KMS-11 (cell line): ENCODE measurements at regions not wholly inside any gene's neighbourhood (a gene's known extent, or its start where the extent isn't known, plus 50 kb on each side); places are given as distances from the start of the nearest gene placed in this dataset.
"Not testable (repeated sequence)": the region's sequence is repeated elsewhere in the genome, so short reads cannot be mapped to it uniquely, and the experiment has no call there.

Experiments used
- H2AFZ ChIP-seq: fragments of 200-600 bp; sonication (generic); 2 replicates; pipeline ENCODE4 v1.6.1; 2016; ENCODE audit warnings: antibody characterized with exemption, mixed run types, low read depth
- H3K27ac ChIP-seq: fragments of 200-600 bp; sonication (generic); 2 replicates; pipeline ENCODE4 v1.6.1; 2016; ENCODE audit warnings: mild to moderate bottlenecking, mixed run types
- H3K27me3 ChIP-seq: fragments of 200-600 bp; sonication (generic); 2 replicates; pipeline ENCODE4 v1.6.1; 2017; ENCODE audit warnings: mild to moderate bottlenecking, low read depth, mixed run types, moderate library complexity; ENCODE audit not compliant: insufficient read depth
- H3K36me3 ChIP-seq: fragments of 200-600 bp; sonication (generic); 2 replicates; pipeline ENCODE4 v1.6.1; 2017; ENCODE audit warnings: mild to moderate bottlenecking, mixed run types; ENCODE audit not compliant: insufficient read depth
- H3K4me1 ChIP-seq: fragments of 200-600 bp; sonication (generic); 2 replicates; pipeline ENCODE4 v1.6.1; 2016; ENCODE audit warnings: mild to moderate bottlenecking, low read depth, mixed run types; ENCODE audit not compliant: poor library complexity, severe bottlenecking
- H3K4me2 ChIP-seq: fragments of 200-600 bp; sonication (generic); 2 replicates; pipeline ENCODE4 v1.7.0; 2016; ENCODE audit warnings: mild to moderate bottlenecking, mixed run types
- H3K4me3 ChIP-seq: fragments of 200-600 bp; sonication (generic); IDR thresholded peaks from 2 replicates; pipeline ENCODE4 v1.6.1; 2017; ENCODE audit warnings: low read depth, low read length, mixed read lengths; ENCODE audit not compliant: insufficient read depth
- H3K79me2 ChIP-seq: fragments of 200-600 bp; sonication (generic); 2 replicates; pipeline ENCODE4 v1.6.1; 2016; ENCODE audit warnings: low read depth, mixed run types; ENCODE audit not compliant: insufficient read depth
- H3K9ac ChIP-seq: fragments of 200-600 bp; sonication (generic); 2 replicates; pipeline ENCODE4 v1.6.1; 2016; ENCODE audit warnings: mild to moderate bottlenecking, mixed run types
- H4K20me1 ChIP-seq: fragments of 200-600 bp; sonication (generic); 2 replicates; pipeline ENCODE4 v1.6.1; 2016; ENCODE audit warnings: mild to moderate bottlenecking, mixed run types; ENCODE audit not compliant: insufficient read depth
- CTCF ChIP-seq: fragments of 200-600 bp; sonication (generic); conservative IDR thresholded peaks from 2 replicates; pipeline ENCODE4 v1.6.1; 2017; ENCODE audit warnings: low read depth, mild to moderate bottlenecking, antibody characterized with exemption, low read length, moderate library complexity, mixed read lengths

- no peak overlapping the region for H2AFZ ChIP-seq
- no peak overlapping the region for H3K27ac ChIP-seq
- no peaks in the 10 kb centered on the region for H3K36me3 ChIP-seq
- H3K4me3 ChIP-seq, result no peak overlapping the region
- H3K4me2 ChIP-seq, result no peak overlapping the region
- H3K79me2 ChIP-seq, result no peaks in the 10 kb centered on the region
- TF ChIP-seq CTCF, result no peak
- no peak overlapping the region for H3K9ac ChIP-seq
- H3K4me1 ChIP-seq, result no peaks in the 10 kb centered on the region
- H3K27me3 ChIP-seq, result no peaks in the 10 kb centered on the region
- H4K20me1 ChIP-seq, result no peaks in the 10 kb centered on the region
Measured at GRCh38 chr12:43233861-43234260, 318.1 kb downstream of the ADAMTS20 start.

- H3K4me2 ChIP-seq, result no peak overlapping the region
- TF ChIP-seq CTCF, result no peak
- H3K27me3 ChIP-seq, result no peaks in the 10 kb centered on the region
- no peaks in the 10 kb centered on the region for H4K20me1 ChIP-seq
- no peaks in the 10 kb centered on the region for H3K36me3 ChIP-seq
- no peak overlapping the region for H3K27ac ChIP-seq
- H3K4me3 ChIP-seq, result no peak overlapping the region
- H2AFZ ChIP-seq, result no peak overlapping the region
- no peaks in the 10 kb centered on the region for H3K4me1 ChIP-seq
- H3K79me2 ChIP-seq, result no peaks in the 10 kb centered on the region
- no peak overlapping the region for H3K9ac ChIP-seq
Measured at GRCh38 chr12:43226151-43226550, 325.9 kb downstream of the ADAMTS20 start.

- H3K4me2 ChIP-seq, H4K20me1 ChIP-seq, H3K79me2 ChIP-seq, H3K36me3 ChIP-seq, H3K27me3 ChIP-seq, H3K9ac ChIP-seq, H3K4me3 ChIP-seq, H3K4me1 ChIP-seq, H3K27ac ChIP-seq, H2AFZ ChIP-seq: not testable (repeated sequence)
Measured at GRCh38 chr12:43224190-43224805, 327.7 kb downstream of the ADAMTS20 start.

- TF ChIP-seq CTCF, result no peak
- H2AFZ ChIP-seq, result no peak overlapping the region
- H3K9ac ChIP-seq, result no peak overlapping the region
Measured at GRCh38 chr12:43222796-43223195, 329.2 kb downstream of the ADAMTS20 start.

GRCh38 chr12:43221216-43221615 lies 330.8 kb downstream of the ADAMTS20 start:
- Histone ChIP-seq H3K27me3 (no peaks in the 10 kb centered on the region), H3K36me3 (no peaks in the 10 kb centered on the region), H3K4me2 (no peak overlapping the region), H3K27ac (no peak overlapping the region), H3K4me1 (no peaks in the 10 kb centered on the region), H4K20me1 (no peaks in the 10 kb centered on the region), H2AFZ (no peak overlapping the region), H3K4me3 (no peak overlapping the region), H3K9ac (no peak overlapping the region), H3K79me2 (no peaks in the 10 kb centered on the region)
- TF ChIP-seq CTCF, result no peak

More at GRCh38 chr12:43222796-43223195, 329.2 kb downstream of the ADAMTS20 start:
- H3K4me2 ChIP-seq, result no peak overlapping the region
- H3K79me2 ChIP-seq, result no peaks in the 10 kb centered on the region
- no peaks in the 10 kb centered on the region for H4K20me1 ChIP-seq
- H3K4me1 ChIP-seq, result no peaks in the 10 kb centered on the region
- H3K36me3 ChIP-seq, result no peaks in the 10 kb centered on the region
- H3K4me3 ChIP-seq, result no peak overlapping the region
- H3K27me3 ChIP-seq, result no peaks in the 10 kb centered on the region
- H3K27ac ChIP-seq, result no peak overlapping the region
